ENCODE measurements at regions not wholly inside any gene's neighbourhood (a gene's known extent, or its start where the extent isn't known, plus 50 kb on each side); places are given as distances from the start of the nearest gene placed in this dataset.

GRCh38 chr4:34950926-34951325, 1293.4 kb downstream of the ARAP2 start:
- H3K9me2 ChIP-seq (replicated peaks; ENCODE audit: low read depth, low read length): no peaks in the 10 kb centered on the region
- no peak overlapping the region for H2AFZ ChIP-seq (ENCODE audit: low read length)
- no peaks in the 10 kb centered on the region for H3K79me2 ChIP-seq (ENCODE audit: insufficient read depth, low read length)
- H3K4me3 ChIP-seq (ENCODE audit: low read length, poor library complexity, severe bottlenecking): no peak overlapping the region
- H3K9me3 ChIP-seq (ENCODE audit: insufficient read depth, low read depth, low read length): no peaks in the 10 kb centered on the region
- no peaks in the 10 kb centered on the region for H3K36me3 ChIP-seq (ENCODE audit: insufficient read depth, low read length)
- no peaks in the 10 kb centered on the region for H3K27me3 ChIP-seq (ENCODE audit: insufficient read depth, low read length, poor library complexity, severe bottlenecking)
- H3K4me1 ChIP-seq (ENCODE audit: insufficient read depth, low read length, poor library complexity, severe bottlenecking): no peaks in the 10 kb centered on the region
- TF ChIP-seq EZH2phosphoT487 (IDR thresholded peaks at IDR 0.05; ENCODE audit: borderline replicate concordance) (no peak), CTCF (conservative IDR thresholded peaks at IDR 0.05; ENCODE audit: low read length) (no peak)
- no peaks in the 10 kb centered on the region for H3F3A ChIP-seq (ENCODE audit: low read depth)
- no peaks in the 10 kb centered on the region for H4K20me1 ChIP-seq (ENCODE audit: insufficient read depth, low read length, poor library complexity, severe bottlenecking)
- no peak overlapping the region for H3K9ac ChIP-seq (ENCODE audit: low read depth, low read length, poor library complexity, severe bottlenecking)
- H3K4me2 ChIP-seq (ENCODE audit: low read depth, low read length, poor library complexity, severe bottlenecking): no peak overlapping the region

- Histone ChIP-seq H3K4me1 (ENCODE audit: insufficient read depth, low read length, poor library complexity, severe bottlenecking) (no peaks in the 10 kb centered on the region), H3K9me3 (ENCODE audit: insufficient read depth, low read depth, low read length) (no peaks in the 10 kb centered on the region), H3K9ac (ENCODE audit: low read depth, low read length, poor library complexity, severe bottlenecking) (no peak overlapping the region), H2AFZ (ENCODE audit: low read length) (no peak overlapping the region), H4K20me1 (ENCODE audit: insufficient read depth, low read length, poor library complexity, severe bottlenecking) (no peaks in the 10 kb centered on the region), H3K4me2 (ENCODE audit: low read depth, low read length, poor library complexity, severe bottlenecking) (no peak overlapping the region), H3K27me3 (ENCODE audit: insufficient read depth, low read length, poor library complexity, severe bottlenecking) (no peaks in the 10 kb centered on the region), H3K36me3 (ENCODE audit: insufficient read depth, low read length) (no peaks in the 10 kb centered on the region), H3K4me3 (ENCODE audit: low read length, poor library complexity, severe bottlenecking) (no peak overlapping the region), H3F3A (ENCODE audit: low read depth) (no peaks in the 10 kb centered on the region), H3K9me2 (replicated peaks; ENCODE audit: low read depth, low read length) (no peaks in the 10 kb centered on the region), H3K79me2 (ENCODE audit: insufficient read depth, low read length) (no peaks in the 10 kb centered on the region)
- no peak for TF ChIP-seq CTCF (conservative IDR thresholded peaks at IDR 0.05; ENCODE audit: low read length)
- no peak for TF ChIP-seq EZH2phosphoT487 (IDR thresholded peaks at IDR 0.05; ENCODE audit: borderline replicate concordance)
Observed at GRCh38 chr4:34953145-34953799, 1291.0 kb downstream of the ARAP2 start.

- H3K79me2 ChIP-seq (ENCODE audit: insufficient read depth, low read length): no peaks in the 10 kb centered on the region
- H3K27me3 ChIP-seq (ENCODE audit: insufficient read depth, low read length, poor library complexity, severe bottlenecking): no peaks in the 10 kb centered on the region
- no peaks in the 10 kb centered on the region for H3K4me1 ChIP-seq (ENCODE audit: insufficient read depth, low read length, poor library complexity, severe bottlenecking)
- H3K9me2 ChIP-seq (replicated peaks; ENCODE audit: low read depth, low read length): no peaks in the 10 kb centered on the region
- no peaks in the 10 kb centered on the region for H3F3A ChIP-seq (ENCODE audit: low read depth)
- TF ChIP-seq CTCF (conservative IDR thresholded peaks at IDR 0.05; ENCODE audit: low read length): no peak
- no peak for TF ChIP-seq EZH2phosphoT487 (IDR thresholded peaks at IDR 0.05; ENCODE audit: borderline replicate concordance)
- no peaks in the 10 kb centered on the region for H3K9me3 ChIP-seq (ENCODE audit: insufficient read depth, low read depth, low read length)
- H3K9ac ChIP-seq (ENCODE audit: low read depth, low read length, poor library complexity, severe bottlenecking): no peak overlapping the region
- H2AFZ ChIP-seq (ENCODE audit: low read length): no peak overlapping the region
- H3K4me3 ChIP-seq (ENCODE audit: low read length, poor library complexity, severe bottlenecking): no peak overlapping the region
- H3K36me3 ChIP-seq (ENCODE audit: insufficient read depth, low read length): no peaks in the 10 kb centered on the region
- H4K20me1 ChIP-seq (ENCODE audit: insufficient read depth, low read length, poor library complexity, severe bottlenecking): no peaks in the 10 kb centered on the region
- no peak overlapping the region for H3K4me2 ChIP-seq (ENCODE audit: low read depth, low read length, poor library complexity, severe bottlenecking)
Observed at GRCh38 chr4:34964613-34965012, 1279.7 kb downstream of the ARAP2 start.

All from Loucy (cell line).